HG03175 (cell line): ENCODE measurements at regions not wholly inside any gene's neighbourhood (a gene's known extent, or its start where the extent isn't known, plus 50 kb on each side); places are given as distances from the start of the nearest gene placed in this dataset.

Experiments
- ATAC-seq: cut with Tn5 transposase; IDR thresholded peaks from one replicate; pipeline ENCODE4 v1.9.1; 2021; ENCODE audit warnings: mild to moderate bottlenecking, moderate library complexity; ENCODE audit not compliant: unreplicated experiment

DNA sequence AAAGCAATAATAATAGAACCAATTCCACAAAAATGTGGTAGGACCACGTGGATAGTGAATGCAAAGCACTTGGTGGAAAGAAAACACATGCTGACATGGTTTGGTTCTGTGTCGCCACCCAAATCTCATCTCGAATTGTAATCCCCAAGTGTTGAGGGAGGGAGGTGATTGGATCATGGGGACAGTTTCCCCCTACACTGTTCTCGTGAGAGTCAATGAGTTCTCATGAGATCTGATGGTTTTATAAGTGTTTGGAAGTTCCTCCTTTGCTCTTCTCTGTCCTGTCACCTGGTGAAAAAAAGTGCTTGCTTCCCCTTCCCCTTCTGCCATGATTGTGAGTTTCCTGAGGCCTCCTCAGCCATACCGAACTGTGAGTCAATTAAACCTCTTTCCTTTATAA, 421.9 kb upstream of the CADM1 start:
- ATAC-seq, result no peak

DNA sequence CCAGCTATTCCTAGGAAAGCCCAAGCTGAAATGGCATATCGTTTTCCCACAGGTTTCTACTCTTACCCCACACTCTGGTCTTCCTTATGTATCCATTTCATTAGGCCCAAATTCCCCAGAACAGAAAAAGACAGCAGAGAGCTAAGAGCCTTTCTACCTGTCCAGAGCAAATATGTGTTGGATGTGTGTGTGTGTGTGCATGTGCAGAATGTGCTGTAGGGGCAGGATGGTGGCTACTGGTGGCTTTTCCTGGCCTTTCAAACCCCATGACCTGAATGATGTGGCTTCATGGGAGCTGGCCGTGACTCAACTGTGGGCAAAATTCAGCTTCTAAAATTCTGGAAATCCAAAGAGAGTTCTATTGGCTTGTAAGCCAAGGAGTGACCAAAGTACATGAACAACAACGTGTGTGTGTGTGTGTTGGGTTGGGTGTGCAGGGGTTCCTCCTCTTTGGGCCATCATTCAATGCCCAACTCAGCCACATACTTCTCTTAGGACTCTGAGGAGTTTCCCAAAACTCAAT, 421.4 kb upstream of the CADM1 start:
- no peak for ATAC-seq

DNA sequence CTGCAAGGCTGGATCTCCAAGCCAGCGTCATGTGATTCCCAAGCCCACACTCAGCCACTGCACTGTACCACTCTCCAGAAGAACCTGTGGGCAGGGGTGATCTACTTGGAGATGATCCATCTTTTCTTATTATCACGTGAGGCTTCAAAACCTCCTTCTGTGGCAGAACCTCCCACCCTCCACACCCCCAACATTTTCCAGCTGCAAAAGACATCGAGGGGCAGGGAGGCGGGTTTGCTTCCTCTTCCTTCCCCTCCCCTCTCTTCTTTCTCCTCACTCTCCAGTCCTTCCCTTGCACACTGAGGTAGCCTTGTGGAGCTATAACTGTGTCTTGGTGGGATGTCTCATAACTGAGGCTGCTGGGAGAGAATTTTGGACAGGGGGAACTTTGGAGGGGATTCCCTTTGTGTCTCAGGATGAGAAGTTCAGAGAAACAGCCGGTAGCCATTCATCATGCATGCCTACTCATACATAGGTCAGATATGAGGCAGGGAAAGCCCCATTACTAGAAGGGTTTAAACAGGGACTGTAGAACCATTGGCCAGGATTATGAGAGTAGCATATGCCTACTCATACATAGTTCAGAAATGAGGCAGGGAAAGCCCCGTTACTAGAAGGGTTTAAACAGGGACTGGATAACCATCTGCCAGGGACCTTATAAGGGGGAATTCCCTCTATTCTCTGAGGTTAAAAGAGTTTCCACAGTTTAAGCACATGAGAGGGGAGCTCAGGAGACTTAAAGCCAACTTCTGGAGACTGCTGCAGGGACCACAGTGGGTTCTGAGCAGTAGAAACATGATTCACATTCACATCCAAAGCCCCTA, 420.7 kb upstream of the CADM1 start:
- peak; percentile 69 for ATAC-seq

DNA sequence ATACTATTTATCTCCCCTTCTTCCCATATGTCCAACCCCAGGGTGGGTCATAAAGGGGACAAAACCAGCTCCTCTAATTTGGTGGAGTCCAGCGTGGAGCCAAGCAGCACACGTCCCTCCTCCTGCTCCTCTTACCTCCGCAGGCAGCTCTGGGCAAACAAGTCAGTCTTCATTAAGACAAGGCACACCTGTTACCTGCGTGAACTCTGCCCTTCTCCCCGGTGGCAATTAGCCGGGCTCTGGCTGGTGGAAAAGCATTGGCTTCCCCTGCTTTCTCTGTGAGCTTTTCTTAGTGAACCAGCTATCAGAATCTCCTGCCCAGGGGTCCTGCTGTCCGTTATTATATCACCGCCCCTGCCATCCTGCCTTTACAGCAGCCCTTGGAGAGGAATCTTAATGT, 418.7 kb upstream of the CADM1 start:
- ATAC-seq, result no peak

DNA sequence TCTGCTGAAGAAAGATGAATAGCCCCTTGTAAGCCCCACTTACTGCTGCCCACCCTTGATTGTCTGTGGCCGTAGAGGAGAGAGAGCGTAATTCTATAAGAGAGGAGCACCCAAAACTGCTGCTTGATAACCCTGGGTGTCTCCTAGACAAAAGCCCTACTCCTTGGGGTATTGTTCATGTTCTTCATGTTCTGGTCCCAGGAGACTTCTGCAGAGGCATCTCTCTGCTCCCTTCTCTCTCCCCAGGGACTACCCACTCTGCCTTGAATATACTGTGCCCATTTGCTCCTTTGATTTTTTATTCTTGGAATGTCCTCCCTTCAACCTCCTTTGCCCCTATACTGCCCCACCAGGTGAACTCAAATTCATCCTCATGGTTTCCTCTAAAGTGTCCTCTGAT, 417.8 kb upstream of the CADM1 start:
- ATAC-seq, result no peak

DNA sequence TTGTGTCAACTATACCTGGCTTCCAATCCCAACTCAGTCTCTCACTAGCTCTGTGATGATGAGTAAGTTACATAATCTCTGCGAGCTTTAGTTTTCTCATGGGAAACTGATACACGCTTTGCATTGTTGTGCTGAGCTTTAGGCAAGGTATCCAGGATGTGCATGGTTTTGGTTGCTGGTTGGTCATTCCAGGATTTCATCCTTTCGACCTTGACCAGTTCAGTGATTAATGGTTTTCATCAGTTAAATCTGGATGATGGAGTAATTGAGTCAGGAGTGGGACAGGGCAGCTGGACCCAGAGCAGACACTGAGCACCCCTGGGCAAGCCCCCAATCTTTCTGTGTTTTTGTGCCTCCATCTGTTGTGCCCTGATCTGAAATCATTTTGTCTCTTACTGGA, 417.3 kb upstream of the CADM1 start:
- ATAC-seq, result no peak

DNA sequence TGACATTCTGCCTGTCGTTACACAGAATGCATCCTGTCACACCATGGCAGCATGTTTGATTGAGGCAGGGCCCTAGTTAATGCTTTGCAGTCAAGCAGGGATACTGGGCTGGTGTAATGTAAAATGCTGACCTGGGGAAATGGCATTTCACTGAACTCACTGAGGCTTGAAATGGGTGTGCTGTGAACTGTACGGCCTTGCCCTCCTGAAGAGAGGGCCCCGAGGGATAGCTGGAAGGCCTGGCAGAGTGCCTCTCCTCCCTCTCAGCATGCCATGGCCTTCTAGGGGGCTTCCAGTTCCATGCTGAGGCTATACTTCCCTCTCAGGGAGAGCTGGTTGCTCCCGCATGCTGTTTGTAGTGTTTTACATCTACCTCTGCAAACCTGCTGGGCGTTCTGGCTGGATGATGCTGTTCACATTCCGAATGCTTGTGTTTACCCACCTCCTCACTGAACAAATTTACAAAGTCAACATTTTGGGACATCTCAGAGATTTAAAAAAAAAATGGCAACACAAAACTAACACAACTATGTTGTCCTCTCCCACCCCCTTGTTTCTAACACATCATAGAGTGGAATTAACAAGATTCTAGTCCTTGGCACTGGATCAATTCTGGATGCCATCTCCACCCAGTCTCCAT, 416.7 kb upstream of the CADM1 start:
- no peak for ATAC-seq

DNA sequence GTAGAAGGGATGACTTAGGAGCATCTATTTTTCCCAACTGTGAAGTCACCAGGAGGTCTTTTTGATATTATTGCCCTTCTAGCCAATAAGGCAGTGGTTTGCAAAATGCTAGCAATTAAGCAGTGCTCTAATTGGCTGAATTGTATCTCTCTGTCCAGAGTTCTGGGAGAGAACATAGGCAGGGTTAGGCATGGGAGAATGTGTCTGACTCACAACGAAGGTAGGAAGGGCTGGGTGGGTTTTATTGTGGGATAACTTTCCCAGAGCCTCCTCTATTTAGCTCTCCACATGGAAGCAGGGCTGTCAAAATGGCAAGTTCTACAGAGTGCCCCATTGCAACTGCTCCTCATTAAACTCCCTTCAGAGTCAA, 415.9 kb upstream of the CADM1 start:
- peak; percentile 18 for ATAC-seq

DNA sequence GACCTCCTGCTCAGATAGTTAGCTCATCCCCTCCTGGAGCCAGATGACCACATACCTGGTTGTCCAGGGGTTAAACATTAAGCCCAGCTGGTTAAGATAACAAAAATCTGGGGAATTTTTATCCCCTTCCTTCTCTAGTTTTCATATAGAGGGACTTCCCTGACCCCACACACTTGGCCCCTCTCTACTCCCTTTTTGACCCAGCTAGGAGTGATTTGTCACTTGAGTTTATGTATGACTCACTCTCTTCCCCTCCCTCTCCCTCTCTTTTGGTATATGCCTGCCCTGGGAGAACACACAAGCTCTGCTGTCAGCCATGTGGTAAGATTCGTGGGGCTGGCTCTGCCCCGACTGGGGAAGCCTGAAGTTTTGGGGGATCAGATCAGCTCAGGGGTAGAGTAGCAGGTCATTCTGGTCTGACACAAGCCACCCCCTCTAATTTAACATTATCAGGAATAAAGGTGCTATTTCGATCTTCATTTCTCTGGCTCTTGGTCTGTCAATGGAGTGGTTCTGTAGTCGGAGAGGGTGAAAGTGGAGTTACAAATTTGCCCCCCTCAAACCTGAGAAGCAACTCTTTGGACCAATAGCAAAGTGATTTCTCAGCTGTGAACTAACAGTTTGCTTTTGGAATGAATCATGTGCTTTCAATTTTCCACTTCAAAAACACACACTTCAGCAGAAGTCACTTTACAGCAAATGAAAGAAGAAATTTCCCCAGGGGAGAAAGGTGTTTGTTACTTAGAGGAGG, 415.3 kb upstream of the CADM1 start:
- ATAC-seq, result peak; percentile 57

DNA sequence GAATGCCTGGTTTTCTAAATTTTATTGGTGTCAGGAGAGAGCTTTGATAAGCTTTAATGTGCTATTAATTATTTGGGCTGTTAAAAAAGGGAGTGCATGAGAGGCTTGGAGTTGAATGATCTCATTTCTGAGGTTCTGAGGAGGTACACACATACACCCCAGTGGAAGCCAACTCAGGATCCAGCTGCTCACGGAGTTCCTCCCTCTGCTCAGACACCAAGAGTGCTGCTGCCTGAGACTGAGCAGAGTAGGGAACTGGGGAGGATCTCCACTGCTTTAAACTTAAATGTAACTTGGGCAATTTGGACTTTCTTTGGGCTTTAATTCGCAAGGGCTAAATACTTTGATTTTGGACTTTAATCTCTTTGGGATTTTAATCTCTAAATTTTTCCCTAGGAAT, 414.4 kb upstream of the CADM1 start:
- no peak for ATAC-seq

DNA sequence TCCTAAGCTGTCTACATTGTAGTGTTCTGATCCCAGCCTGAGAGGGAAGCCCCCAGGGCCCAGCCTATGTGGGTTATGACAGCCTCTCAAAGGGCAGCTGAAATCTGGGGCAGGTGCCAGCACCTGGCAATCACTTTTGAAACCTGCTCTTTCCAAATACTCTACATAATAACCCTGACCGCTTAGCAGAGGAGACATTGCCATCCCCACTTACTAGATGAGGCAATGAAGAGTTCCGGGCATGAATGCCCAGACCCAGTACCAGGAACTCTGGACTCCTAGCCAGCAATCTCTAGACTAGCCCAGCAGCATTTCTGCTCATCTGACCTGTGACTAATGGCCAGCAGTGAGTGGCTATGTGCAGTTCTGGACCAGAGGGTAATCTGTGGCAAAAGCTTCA, 412.4 kb upstream of the CADM1 start:
- no peak for ATAC-seq

DNA sequence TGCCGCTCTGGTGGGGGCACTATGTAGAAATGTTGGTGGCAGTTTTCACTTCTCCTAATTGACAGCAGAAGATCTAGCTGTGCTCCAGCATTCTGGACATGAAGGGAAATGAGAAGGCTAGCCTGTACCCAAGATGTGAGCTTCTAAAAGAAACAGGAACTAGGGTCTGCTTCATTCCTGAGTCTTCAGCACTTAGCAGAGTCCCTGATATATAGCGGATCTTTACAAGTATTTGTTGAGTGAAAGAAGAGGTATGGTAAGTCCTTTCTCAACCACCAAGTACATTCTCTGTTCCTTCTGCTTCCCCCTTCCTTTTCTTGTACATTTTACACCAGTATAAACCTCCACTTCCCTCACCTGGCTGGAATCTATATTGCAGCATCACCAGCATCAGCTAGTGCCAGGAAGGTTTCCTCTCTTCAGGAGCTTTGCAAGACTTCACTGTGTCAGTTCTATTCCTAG, 408.3 kb upstream of the CADM1 start:
- ATAC-seq, result peak; percentile 73

DNA sequence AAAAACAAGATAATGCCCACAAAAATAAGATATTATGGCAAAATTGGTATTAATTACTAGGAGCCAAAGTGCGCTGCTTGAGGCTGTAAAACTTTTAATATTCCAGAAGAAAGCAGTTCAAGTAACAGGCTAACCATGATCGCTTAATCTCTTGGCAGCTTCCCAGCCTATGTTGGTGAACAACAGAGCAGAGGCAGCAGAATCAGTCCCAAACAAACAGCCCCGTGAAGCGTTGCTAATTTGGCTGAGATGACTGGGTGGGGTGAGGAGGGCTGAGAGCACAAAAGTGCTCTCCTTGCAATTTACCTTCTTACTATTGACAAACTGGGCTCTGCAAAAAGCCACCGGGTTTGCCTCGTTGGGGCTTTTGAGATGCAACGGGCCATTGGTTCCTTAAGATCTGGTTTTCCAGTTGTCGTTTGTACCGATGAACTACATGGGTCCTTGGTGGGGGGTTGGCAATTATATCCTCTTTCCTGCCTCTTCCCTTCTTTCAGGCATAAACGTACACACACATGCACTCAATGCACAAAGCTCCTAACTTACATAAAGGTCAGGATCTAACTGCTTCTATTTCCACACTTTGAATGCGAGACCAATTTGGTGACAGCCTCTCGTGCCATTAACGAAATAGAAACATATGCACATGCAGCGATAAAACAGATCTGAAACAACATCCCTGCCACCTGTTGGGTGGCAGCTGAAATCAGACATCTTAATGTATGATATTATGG, 407.6 kb upstream of the CADM1 start:
- ATAC-seq, result no peak

DNA sequence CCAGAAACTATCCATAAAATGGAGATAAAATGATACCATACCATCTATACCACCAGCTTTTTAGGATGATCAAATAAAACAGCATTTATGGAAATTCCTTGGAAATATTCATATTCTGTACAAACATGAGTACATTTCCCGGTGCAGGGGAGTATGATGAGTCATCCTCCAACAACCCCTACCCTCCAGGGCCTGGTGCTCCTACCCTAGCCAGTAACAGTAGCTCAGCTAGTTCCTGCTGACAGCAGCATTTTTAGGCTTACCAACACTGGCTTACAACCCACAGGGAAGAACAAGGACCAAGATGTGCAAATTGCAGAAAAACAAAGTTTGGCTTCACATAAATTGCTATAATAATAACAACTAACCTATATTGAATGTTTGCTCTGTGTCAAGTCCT, 406.2 kb upstream of the CADM1 start:
- no peak for ATAC-seq

DNA sequence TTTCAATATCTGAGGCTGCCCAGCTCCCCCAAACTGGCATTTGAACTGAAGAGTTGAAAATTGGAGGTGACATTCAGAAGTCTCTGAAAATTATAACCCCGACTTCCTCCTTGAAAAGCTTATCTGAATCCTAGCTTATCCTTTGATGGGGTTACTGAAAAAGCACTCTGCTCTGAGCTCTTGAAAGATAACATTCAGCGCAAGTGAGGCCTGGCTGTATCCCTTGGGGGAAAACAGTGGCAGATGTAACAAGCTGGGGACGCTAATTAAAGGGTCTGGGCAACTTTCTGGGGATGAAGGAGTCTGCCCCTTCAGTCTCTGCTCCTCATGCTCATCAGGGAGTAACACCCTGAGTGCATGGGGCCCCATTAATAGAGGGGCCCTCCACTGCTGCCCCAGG, 402.0 kb upstream of the CADM1 start:
- no peak for ATAC-seq

DNA sequence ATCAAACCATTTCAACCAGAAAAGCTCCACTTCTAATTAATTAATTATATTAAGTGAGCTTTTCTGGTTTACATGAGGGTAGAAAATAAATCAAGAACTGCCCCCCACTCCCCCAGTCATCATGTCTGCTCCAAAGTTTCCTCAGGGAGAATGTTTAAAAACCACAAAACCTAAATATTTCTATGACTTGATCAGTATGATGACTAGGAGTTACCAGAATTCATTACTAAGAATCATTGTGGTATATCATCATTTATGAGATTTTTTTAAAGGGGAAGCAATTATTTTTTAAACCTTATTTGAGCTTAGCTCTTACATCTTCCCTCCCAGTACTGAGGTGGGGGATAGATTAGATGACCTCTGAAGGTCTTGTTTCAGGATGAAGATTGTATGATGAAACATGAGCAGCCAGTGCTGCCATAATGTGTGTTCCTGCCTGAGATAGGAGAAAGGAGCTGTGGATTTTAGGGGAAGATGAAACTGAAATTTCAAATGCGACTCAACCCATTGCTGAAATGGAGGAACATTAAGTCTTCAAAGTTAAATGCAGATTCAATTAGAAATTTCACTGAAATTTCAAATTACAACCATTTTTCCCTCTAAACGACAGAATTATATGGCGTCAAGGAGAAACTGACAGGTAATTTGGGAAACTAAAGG, 401.3 kb upstream of the CADM1 start:
- ATAC-seq, result no peak

DNA sequence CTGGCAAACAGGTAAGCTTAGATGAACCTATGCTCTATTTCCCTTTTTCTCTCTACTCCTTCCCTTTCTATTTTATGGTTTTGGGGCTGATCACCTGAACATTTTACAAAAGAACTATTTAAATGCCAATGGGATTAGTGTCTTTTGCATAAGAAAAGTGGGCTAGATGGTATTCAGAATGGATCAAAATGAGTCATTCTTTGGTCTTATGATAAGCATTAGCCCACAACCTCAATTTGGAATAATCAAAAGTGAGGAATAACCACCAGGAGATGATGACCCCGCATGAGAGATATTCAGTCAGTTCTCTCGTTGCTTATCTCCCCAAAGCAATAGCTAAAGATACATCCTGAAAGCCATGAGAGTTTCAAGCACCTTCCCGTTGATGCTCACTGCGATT, 399.0 kb upstream of the CADM1 start:
- ATAC-seq, result no peak

DNA sequence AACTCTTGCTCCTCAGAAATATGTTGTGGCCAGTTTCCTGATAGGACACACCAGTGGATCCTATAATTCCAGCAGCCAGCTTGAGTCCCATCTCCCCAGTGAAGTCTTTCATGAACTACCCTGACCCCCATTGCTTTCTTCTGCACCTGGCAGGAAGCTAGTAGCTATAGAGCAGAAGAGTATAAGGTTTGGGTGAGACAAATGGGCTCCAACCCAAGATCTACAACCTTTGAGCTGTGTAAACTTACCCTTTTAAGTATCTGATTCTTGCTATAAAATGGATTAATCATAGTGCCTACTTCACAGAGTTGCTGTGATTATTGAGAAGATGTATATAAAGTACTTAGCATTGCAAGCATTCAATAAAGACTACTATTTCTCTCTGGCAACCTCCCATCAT, 396.9 kb upstream of the CADM1 start:
- ATAC-seq, result no peak

DNA sequence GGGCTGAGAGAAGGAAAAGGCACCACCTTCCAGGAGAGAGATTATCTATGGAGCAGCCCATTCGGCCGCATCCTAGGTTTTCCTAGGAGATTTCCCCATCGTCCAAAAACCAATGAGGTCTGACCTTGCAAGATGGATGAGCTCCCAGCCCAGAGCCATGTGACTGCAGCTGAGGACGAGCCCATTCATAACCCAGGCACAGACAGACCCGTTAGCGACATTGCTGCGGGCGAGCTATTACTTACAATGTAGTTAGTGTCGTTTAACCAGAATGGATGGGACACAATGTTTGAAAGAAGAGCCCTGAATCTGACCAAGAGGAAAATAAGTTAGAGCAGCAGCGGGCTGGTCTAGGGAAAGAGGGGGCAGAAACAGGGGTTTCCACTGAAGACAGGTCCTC, 395.9 kb upstream of the CADM1 start:
- no peak for ATAC-seq

DNA sequence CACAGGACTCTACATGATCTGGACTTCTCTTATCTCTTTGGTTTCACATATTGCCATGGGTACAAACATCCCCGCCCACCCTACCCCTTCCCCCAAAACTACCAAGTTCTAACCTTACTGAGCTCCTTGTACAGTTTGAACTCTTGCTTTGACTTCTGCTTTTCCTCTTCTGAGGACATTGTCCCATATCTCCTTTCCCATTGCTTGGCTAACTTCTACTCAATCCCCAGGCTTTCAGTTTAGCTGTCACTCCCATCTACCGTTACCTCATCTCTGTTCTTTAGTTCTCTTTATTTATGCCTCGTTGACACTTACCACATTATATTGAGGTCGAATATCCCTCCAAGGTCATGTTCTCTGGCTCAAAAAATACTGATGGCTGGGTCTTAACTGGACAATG, 393.5 kb upstream of the CADM1 start:
- ATAC-seq, result no peak

DNA sequence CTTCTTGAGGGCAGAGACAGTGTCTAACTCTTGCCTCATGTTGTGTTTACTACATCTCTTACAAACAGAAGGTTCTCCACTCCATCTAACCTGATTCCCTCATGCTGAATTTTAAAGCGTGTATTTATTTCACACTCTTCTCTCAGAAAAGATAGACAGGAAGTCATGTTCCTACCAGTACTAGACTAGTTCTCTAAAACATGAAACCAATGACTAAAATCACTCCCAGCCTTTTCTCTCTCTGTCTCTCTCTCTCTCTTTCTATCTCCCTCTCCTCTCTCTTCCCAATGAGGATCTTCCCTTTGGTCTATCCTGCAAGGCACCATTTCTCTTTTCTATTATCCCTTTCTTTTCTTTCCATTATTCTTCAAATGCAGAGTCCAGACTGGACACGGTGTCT, 391.9 kb upstream of the CADM1 start:
- ATAC-seq, result no peak
